Body of pancreas (tissue), 4 donors: ENCODE measurements at regions not wholly inside any gene's neighbourhood (a gene's known extent, or its start where the extent isn't known, plus 50 kb on each side); places are given as distances from the start of the nearest gene placed in this dataset.

ENCODE experiments used
- ATAC-seq: fragments of 150-250 bp; one replicate; pipeline ENCODE4 v1.9.1; 2016
- DNase-seq, 4 donors: peaks; one replicate each; pipeline ENCODE4 v3.0.0-alpha.2; 2019
- H3K27ac ChIP-seq, 4 donors: fragments of 200-600 bp; sonication (generic); 1 replicate in 3 of 4; 2 replicates in 1 of 4; pipeline versions ENCODE4 v1.5.1 to v1.6.1; 2016 to 2019; ENCODE audit warnings: mild to moderate bottlenecking in 1 of 4, mixed read lengths in 1 of 4, moderate library complexity in 1 of 4
- H3K27me3 ChIP-seq, 2 donors: fragments of 200-600 bp; sonication (generic); one replicate each; pipeline ENCODE4 v1.6.0; 2016; ENCODE audit warnings: mild to moderate bottlenecking in 1 of 2
- H3K36me3 ChIP-seq, 2 donors: fragments of 200-600 bp; sonication (generic); replicated peaks in 1 of 2; 2 replicates each; pipeline ENCODE4 v1.5.1; 2016; ENCODE audit warnings: low read depth in 2 of 2; ENCODE audit not compliant: insufficient read depth in 1 of 2
- H3K4me1 ChIP-seq: fragments of 200-600 bp; sonication (generic); one replicate; pipeline ENCODE4 v1.6.0; 2016
- H3K4me3 ChIP-seq, 2 donors: fragments of 200-600 bp; sonication (generic); 1 replicate in 1 of 2; 2 replicates in 1 of 2; pipeline ENCODE4 v1.5.1; 2016 to 2019
- H3K9me3 ChIP-seq, 3 donors: fragments of 200-600 bp; sonication (generic); 1 replicate in 2 of 3; 2 replicates in 1 of 3; pipeline ENCODE4 v1.5.1; 2016
- POLR2A ChIP-seq, 3 donors: fragments of 450-650 bp; IDR thresholded peaks; one replicate each; pipeline ENCODE4 v1.6.1; 2016; ENCODE audit warnings: antibody characterized with exemption in 3 of 3, mild to moderate bottlenecking in 2 of 3
- WGBS, 2 donors: methylation state at CpG; one replicate each; pipeline ENCODE4 v1.1.5; 2017; 5-methylcytosine and 5-hydroxymethylcytosine counted together
- intact Hi-C: fragments of 100-400 bp; cut with DNase I; formaldehyde crosslinking; loops from one replicate; pipeline ENCODE4 v1.15.1; 2023
- TF ChIP-seq, protein P1 (sequence below), 7 experiments: fragments of 450-650 bp in 4 of 7; fragments of 200-600 bp in 3 of 7; sonication (generic) in 3 of 7; IDR thresholded peaks; one replicate each; pipeline ENCODE4 v1.5.1; 2016 to 2019; ENCODE audit warnings: antibody characterized with exemption in 7 of 7

DNA sequence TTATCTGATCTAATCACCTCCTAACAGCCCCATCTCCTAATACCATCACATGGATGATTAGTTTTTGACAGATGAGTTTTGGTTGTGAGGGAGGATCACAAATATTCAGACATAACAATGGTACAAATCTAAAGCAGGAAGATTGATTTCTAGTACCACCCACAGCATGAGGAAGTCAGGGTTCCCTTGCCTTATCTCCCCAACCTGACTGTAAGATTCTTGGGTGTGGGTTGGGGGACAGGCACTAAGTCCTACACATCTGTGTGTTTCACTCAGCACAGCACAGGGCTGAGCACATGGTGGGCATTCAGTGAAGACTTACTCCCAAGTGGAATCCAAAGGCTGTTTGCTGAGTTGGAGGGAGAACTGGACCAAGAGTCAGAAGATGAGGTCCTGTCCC, 93.8 kb upstream of the CXCR4 start:
- Histone ChIP-seq H3K4me3 (no peak overlapping the region), H3K9me3 (no peaks in the 10 kb centered on the region), H3K4me1 (peaks cover 17% of the 10 kb centered on the region), H3K36me3 (no peaks in the 10 kb centered on the region), H3K27ac (no peak overlapping the region), H3K27me3 (no peaks in the 10 kb centered on the region)
- ATAC-seq = no peak
- TF ChIP-seq, protein P1, sequence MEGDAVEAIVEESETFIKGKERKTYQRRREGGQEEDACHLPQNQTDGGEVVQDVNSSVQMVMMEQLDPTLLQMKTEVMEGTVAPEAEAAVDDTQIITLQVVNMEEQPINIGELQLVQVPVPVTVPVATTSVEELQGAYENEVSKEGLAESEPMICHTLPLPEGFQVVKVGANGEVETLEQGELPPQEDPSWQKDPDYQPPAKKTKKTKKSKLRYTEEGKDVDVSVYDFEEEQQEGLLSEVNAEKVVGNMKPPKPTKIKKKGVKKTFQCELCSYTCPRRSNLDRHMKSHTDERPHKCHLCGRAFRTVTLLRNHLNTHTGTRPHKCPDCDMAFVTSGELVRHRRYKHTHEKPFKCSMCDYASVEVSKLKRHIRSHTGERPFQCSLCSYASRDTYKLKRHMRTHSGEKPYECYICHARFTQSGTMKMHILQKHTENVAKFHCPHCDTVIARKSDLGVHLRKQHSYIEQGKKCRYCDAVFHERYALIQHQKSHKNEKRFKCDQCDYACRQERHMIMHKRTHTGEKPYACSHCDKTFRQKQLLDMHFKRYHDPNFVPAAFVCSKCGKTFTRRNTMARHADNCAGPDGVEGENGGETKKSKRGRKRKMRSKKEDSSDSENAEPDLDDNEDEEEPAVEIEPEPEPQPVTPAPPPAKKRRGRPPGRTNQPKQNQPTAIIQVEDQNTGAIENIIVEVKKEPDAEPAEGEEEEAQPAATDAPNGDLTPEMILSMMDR (IDR thresholded peaks at IDR 0.05) = no peak
- TF ChIP-seq POLR2A (IDR thresholded peaks at IDR 0.05) = no peak
- no peak for DNase-seq
- intact Hi-C loops = no loop called here

DNA sequence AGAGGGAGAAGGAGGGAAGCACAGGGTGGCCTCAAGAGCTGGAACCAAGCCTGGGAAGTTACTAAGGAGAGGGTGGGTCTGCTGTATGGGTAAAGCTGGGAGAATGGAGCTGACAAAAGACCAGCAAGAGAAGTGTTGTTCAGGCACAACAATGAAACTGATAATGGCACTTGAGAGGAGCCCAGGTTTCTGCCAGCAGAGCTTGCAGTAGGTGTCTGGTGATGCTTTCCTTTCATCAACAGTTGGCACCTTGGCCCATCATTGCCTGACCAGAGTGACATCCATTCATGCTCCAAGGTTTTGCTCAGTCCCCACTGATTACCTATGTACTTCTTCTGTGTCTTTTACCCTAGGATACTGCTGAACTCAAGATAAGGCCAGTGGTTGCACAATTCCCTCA, 92.9 kb upstream of the CXCR4 start:
- H3K27ac ChIP-seq = no peak overlapping the region
- H3K27me3 ChIP-seq = no peaks in the 10 kb centered on the region
- DNase-seq (no peak), ATAC-seq (no peak)
- H3K4me1 ChIP-seq = peaks cover 17% of the 10 kb centered on the region
- no peaks in the 10 kb centered on the region for H3K36me3 ChIP-seq
- no peaks in the 10 kb centered on the region for H3K9me3 ChIP-seq
- H3K4me3 ChIP-seq = no peak overlapping the region
- TF ChIP-seq, protein P1 (IDR thresholded peaks at IDR 0.05) = no peak
- TF ChIP-seq POLR2A (IDR thresholded peaks at IDR 0.05) = no peak
- intact Hi-C loops = no loop called here

DNA sequence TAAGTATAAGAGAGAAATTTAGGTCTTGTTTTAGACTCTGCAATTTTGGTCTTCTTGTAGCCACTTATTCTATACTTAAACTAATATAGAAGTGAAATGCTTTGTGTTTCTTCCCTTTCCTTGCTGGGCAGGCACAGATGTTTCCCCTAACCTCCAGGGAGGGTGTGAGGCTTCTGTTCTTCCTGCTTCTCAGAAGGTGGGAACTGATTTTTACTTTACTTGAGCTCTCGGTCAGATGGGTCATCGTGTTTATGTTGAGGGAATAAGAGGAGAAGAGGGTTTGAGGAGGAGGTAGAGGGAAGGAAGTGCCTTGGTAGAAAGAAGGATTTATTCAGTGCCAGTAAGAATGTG, 92.5 kb upstream of the CXCR4 start:
- Histone ChIP-seq H3K27ac (no peak overlapping the region), H3K27me3 (no peaks in the 10 kb centered on the region), H3K9me3 (no peaks in the 10 kb centered on the region), H3K36me3 (no peaks in the 10 kb centered on the region), H3K4me3 (no peak overlapping the region), H3K4me1 (peaks cover 17% of the 10 kb centered on the region)
- ATAC-seq (no peak), DNase-seq (no peak)
- TF ChIP-seq POLR2A (IDR thresholded peaks at IDR 0.05) = no peak
- TF ChIP-seq, protein P1 (IDR thresholded peaks at IDR 0.05) = no peak
- intact Hi-C loops = no loop called here
- 82 to 88% methylated on average over 2 of the region's 2 CpGs for WGBS, 2 donors

DNA sequence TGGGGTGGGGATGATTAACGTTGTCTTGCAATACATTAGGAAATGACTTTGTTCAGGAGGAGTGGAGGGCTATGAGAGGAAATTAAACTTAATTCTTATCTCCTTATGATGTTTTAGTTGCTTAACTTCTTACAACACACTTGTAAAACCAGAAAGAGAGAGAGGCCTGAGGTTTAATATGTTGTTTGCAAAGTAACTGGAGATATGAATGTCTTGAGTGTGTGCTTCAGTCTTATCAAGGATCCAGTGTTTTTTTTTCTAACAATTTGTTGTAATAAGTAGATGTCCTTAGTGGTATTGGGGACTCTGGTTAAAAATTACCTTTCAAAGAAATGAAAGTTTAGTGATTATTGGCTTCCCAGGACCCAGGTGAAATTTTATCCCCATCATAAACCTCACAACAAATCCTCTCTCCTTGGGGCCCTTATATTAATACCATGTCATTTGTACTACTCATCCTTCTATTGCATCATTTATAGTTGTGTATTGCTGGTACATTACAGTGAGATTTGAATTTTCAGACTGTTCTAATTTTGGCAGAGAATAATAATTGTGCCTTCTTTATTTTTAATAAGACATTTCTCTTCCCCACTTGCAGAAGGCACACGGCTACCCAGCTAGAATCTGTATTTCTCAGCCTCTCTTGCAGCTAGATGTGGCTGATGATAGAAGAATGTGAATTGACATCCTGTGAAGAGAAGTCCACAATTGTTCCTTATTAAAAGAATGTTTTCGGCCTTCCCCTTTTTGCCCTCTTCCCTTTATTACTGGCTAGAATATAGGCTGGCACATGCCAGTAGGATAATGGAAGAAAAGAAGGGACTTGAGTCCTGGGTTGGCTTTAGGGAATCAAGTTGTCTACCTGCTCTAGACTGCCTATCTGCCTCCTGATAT, 91.9 kb upstream of the CXCR4 start:
- intact Hi-C loops = no loop called here
- Histone ChIP-seq H3K4me1 (peaks cover 13% of the 10 kb centered on the region), H3K36me3 (no peaks in the 10 kb centered on the region), H3K9me3 (no peaks in the 10 kb centered on the region), H3K4me3 (no peak overlapping the region), H3K27ac (no peak overlapping the region), H3K27me3 (no peaks in the 10 kb centered on the region)
- DNase-seq (no peak), ATAC-seq (no peak)
- 64 to 80% methylated on average over 3 of the region's 3 CpGs for WGBS, 2 donors
- no peak for TF ChIP-seq POLR2A (IDR thresholded peaks at IDR 0.05)
- TF ChIP-seq, protein P1 (IDR thresholded peaks at IDR 0.05) = no peak
